HEK293 (cell line): ENCODE measurements at regions not wholly inside any gene's neighbourhood (a gene's known extent, or its start where the extent isn't known, plus 50 kb on each side); places are given as distances from the start of the nearest gene placed in this dataset.

ENCODE experiments used
- CTCF ChIA-PET: fragments of 350-600 bp; formaldehyde crosslinking; extraction: SDS; loops from one replicate; lab custom pipeline; 2021; ENCODE audit warnings: antibody characterized with exemption; lab: Yijun Ruan, JAX
- POLR2A ChIA-PET: fragments of 300-600 bp; formaldehyde crosslinking; extraction: SDS; loops from one replicate; lab custom pipeline; 2020; ENCODE audit warnings: antibody characterized with exemption, inconsistent platforms; lab: Yijun Ruan, JAX
- H3K27ac ChIP-seq: fragments of 200-500 bp; sonication (Bioruptor generic); 2 replicates; pipeline ENCODE4 v1.5.1; 2014; ENCODE audit warnings: low read depth, low read length, control low read depth, inconsistent platforms; ENCODE audit errors: extremely low read depth
- H3K36me3 ChIP-seq, 2 experiments: fragments of 200-500 bp in 1 of 2; sonication (Bioruptor generic) in 1 of 2; 1 replicate in 1 of 2; 2 replicates in 1 of 2; pipeline ENCODE4 v1.5.1; 2014 to 2017; ENCODE audit warnings: inconsistent platforms in 2 of 2, low read length in 2 of 2; ENCODE audit not compliant: control insufficient read depth in 2 of 2, insufficient read depth in 1 of 2
- H3K4me1 ChIP-seq: fragments of 200-500 bp; sonication (Bioruptor generic); 2 replicates; pipeline ENCODE4 v1.5.1; 2014; ENCODE audit warnings: mild to moderate bottlenecking, low read length, inconsistent platforms; ENCODE audit not compliant: control insufficient read depth, insufficient read depth
- H3K4me3 ChIP-seq: 2 replicates; pipeline ENCODE4 v1.5.1; 2011; ENCODE audit warnings: low read depth, mild to moderate bottlenecking, control low read depth, low read length, moderate library complexity
- H3K9me3 ChIP-seq: fragments of 200-500 bp; sonication (Bioruptor generic); 2 replicates; pipeline ENCODE4 v1.5.1; 2014; ENCODE audit warnings: low read depth, low read length, inconsistent platforms; ENCODE audit not compliant: control insufficient read depth, insufficient read depth
- KLF1 ChIP-seq: fragments of 450-650 bp; formaldehyde crosslinking; IDR thresholded peaks from 2 replicates; pipeline ENCODE4 v1.5.1; 2016; ENCODE audit warnings: missing biosample characterization, missing genetic modification characterization
- KLF16 ChIP-seq: fragments of 450-650 bp; formaldehyde crosslinking; IDR thresholded peaks from 2 replicates; pipeline ENCODE4 v1.5.1; 2017; ENCODE audit warnings: missing biosample characterization, missing genetic modification characterization
- KLF9 ChIP-seq: fragments of 450-650 bp; formaldehyde crosslinking; IDR thresholded peaks from 2 replicates; pipeline ENCODE4 v1.5.1; 2016; ENCODE audit warnings: missing biosample characterization, missing genetic modification characterization, low read depth
- SALL2 ChIP-seq: fragments of 450-650 bp; formaldehyde crosslinking; IDR thresholded peaks from 2 replicates; pipeline ENCODE4 v1.5.0; 2017; ENCODE audit warnings: missing biosample characterization, mild to moderate bottlenecking, missing genetic modification characterization, borderline replicate concordance
- ZNF132 ChIP-seq: fragments of 450-650 bp; formaldehyde crosslinking; IDR thresholded peaks from 2 replicates; pipeline ENCODE4 v1.5.1; 2017; ENCODE audit warnings: missing biosample characterization, missing genetic modification characterization, borderline replicate concordance
- ZNF221 ChIP-seq: fragments of 450-650 bp; formaldehyde crosslinking; IDR thresholded peaks from 2 replicates; pipeline ENCODE4 v1.5.1; 2017; ENCODE audit warnings: missing biosample characterization, missing genetic modification characterization, borderline replicate concordance
- ZNF223 ChIP-seq: fragments of 450-650 bp; formaldehyde crosslinking; IDR thresholded peaks from 2 replicates; pipeline ENCODE4 v1.5.1; 2016; ENCODE audit warnings: missing biosample characterization, missing genetic modification characterization
- ZNF266 ChIP-seq: fragments of 450-650 bp; formaldehyde crosslinking; IDR thresholded peaks from 2 replicates; pipeline ENCODE4 v1.5.1; 2016; ENCODE audit warnings: missing biosample characterization, missing genetic modification characterization, low read depth
- ZNF302 ChIP-seq: fragments of 450-650 bp; formaldehyde crosslinking; IDR thresholded peaks from 2 replicates; pipeline ENCODE4 v1.5.1; 2016; ENCODE audit warnings: missing biosample characterization, missing genetic modification characterization, low read depth
- ZNF324 ChIP-seq: fragments of 450-650 bp; formaldehyde crosslinking; IDR thresholded peaks from 2 replicates; pipeline ENCODE4 v1.5.1; 2016; ENCODE audit warnings: missing biosample characterization, missing genetic modification characterization
- ZNF354C ChIP-seq: fragments of 450-650 bp; formaldehyde crosslinking; IDR thresholded peaks from 2 replicates; pipeline ENCODE4 v1.5.1; 2016; ENCODE audit warnings: missing biosample characterization, missing genetic modification characterization, low read depth, borderline replicate concordance
- ZNF423 ChIP-seq: fragments of 450-650 bp; formaldehyde crosslinking; IDR thresholded peaks from 2 replicates; pipeline ENCODE4 v1.5.1; 2016; ENCODE audit warnings: missing biosample characterization, missing genetic modification characterization
- ZNF473 ChIP-seq: fragments of 450-650 bp; formaldehyde crosslinking; IDR thresholded peaks from 2 replicates; pipeline ENCODE4 v1.5.1; 2017; ENCODE audit warnings: missing biosample characterization, missing genetic modification characterization
- ZNF544 ChIP-seq: fragments of 450-650 bp; formaldehyde crosslinking; IDR thresholded peaks from 2 replicates; pipeline ENCODE4 v1.5.0; 2017; ENCODE audit warnings: missing biosample characterization, missing genetic modification characterization
- ZNF555 ChIP-seq: fragments of 450-650 bp; formaldehyde crosslinking; conservative IDR thresholded peaks from 2 replicates; pipeline ENCODE4 v1.5.1; 2017; ENCODE audit warnings: missing biosample characterization, mild to moderate bottlenecking, missing genetic modification characterization, inconsistent platforms
- ZNF670 ChIP-seq: fragments of 450-650 bp; formaldehyde crosslinking; IDR thresholded peaks from 2 replicates; pipeline ENCODE4 v1.5.1; 2016; ENCODE audit warnings: missing biosample characterization, missing genetic modification characterization, low read depth
- ZNF843 ChIP-seq: fragments of 450-650 bp; formaldehyde crosslinking; IDR thresholded peaks from 2 replicates; pipeline ENCODE4 v1.5.1; 2016; ENCODE audit warnings: missing biosample characterization, missing genetic modification characterization
- ZSCAN18 ChIP-seq: fragments of 450-650 bp; formaldehyde crosslinking; IDR thresholded peaks from 2 replicates; pipeline ENCODE4 v1.5.1; 2016; ENCODE audit warnings: missing biosample characterization, missing genetic modification characterization
- ZSCAN4 ChIP-seq: fragments of 450-650 bp; formaldehyde crosslinking; IDR thresholded peaks from 2 replicates; pipeline ENCODE4 v1.5.1; 2017; ENCODE audit warnings: missing biosample characterization, missing genetic modification characterization
- TF ChIP-seq, protein P1 (sequence below): fragments of 450-650 bp; formaldehyde crosslinking; IDR thresholded peaks from 2 replicates; pipeline ENCODE4; 2016; ENCODE audit warnings: missing biosample characterization, missing genetic modification characterization

GRCh38 chr16:51228097-51228659, 77.1 kb upstream of the SALL1 start:
- ChIA-PET CTCF (no interaction called here), POLR2A (no interaction called here)
- Histone ChIP-seq H3K36me3 (no peaks in the 10 kb centered on the region), H3K4me3 (no peak overlapping the region), H3K4me1 (no peaks in the 10 kb centered on the region), H3K9me3 (no peaks in the 10 kb centered on the region), H3K27ac (no peak overlapping the region)
- TF ChIP-seq, protein P1, sequence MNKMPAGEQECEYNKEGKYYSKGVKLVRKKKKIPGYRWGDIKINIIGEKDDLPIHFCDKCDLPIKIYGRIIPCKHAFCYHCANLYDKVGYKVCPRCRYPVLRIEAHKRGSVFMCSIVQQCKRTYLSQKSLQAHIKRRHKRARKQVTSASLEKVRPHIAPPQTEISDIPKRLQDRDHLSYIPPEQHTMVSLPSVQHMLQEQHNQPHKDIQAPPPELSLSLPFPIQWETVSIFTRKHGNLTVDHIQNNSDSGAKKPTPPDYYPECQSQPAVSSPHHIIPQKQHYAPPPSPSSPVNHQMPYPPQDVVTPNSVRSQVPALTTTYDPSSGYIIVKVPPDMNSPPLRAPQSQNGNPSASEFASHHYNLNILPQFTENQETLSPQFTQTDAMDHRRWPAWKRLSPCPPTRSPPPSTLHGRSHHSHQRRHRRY (tag by site-specific recombination), result no peak
- no peak for TF ChIP-seq ZNF544 (tag by site-specific recombination)
- no peak for TF ChIP-seq ZNF221 (tag by site-specific recombination)
- no peak for TF ChIP-seq ZNF324 (tag by site-specific recombination)
- TF ChIP-seq ZSCAN18 (tag by site-specific recombination), result no peak
- no peak for TF ChIP-seq ZNF473

DNA sequence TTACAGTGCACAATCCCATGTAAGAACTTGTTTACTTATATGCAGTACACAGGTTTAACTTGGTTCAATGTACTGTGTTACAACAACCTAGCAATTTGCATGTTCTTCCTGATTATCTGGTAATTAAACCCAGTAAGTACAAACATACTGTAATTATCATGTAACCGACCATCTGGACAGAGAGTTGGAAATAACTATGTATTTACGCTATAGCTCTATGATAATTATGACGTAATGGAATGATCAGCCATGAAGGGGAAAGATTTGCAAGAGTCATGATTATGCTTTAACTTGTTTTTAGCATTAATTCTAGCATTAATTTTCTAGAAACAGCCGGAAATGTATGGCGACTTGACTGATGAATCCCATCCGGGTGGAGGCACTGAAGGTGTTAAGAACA, 74.8 kb upstream of the SALL1 start:
- no peak overlapping the region for H3K4me3 ChIP-seq
- no peaks in the 10 kb centered on the region for H3K9me3 ChIP-seq
- CTCF ChIA-PET, result no interaction called here
- POLR2A ChIA-PET, result no interaction called here
- TF ChIP-seq ZNF423 (tag by site-specific recombination) (no peak), SALL2 (no peak), ZNF555 (tag by site-specific recombination) (no peak), ZSCAN4 (tag by site-specific recombination) (no peak), ZNF670 (no peak), ZNF266 (tag by site-specific recombination) (no peak)
- no peaks in the 10 kb centered on the region for H3K36me3 ChIP-seq
- no peak overlapping the region for H3K27ac ChIP-seq
- no peaks in the 10 kb centered on the region for H3K4me1 ChIP-seq

- ChIA-PET CTCF (no interaction called here), POLR2A (no interaction called here)
- Histone ChIP-seq H3K9me3 (no peaks in the 10 kb centered on the region), H3K4me1 (no peaks in the 10 kb centered on the region), H3K36me3 (no peaks in the 10 kb centered on the region), H3K4me3 (no peak overlapping the region), H3K27ac (no peak overlapping the region)
- TF ChIP-seq KLF9 (no peak), ZNF354C (tag by site-specific recombination) (no peak), ZNF843 (tag by site-specific recombination) (no peak), KLF16 (tag by site-specific recombination) (no peak), ZNF223 (tag by site-specific recombination) (no peak), ZNF132 (no peak), ZNF302 (tag by site-specific recombination) (no peak), KLF1 (no peak)
These were observed 73.2 kb upstream of the SALL1 start for GRCh38 chr16:51224317-51224716.
